ENCODE measurements at regions not wholly inside any gene's neighbourhood (a gene's known extent, or its start where the extent isn't known, plus 50 kb on each side); places are given as distances from the start of the nearest gene placed in this dataset.
"Not testable (repeated sequence)": the region's sequence is repeated elsewhere in the genome, so short reads cannot be mapped to it uniquely, and the experiment has no call there.

GRCh38 chr11:71369411-71369810 lies 78.8 kb downstream of the DHCR7 start:
- intact Hi-C loops (cut with DNase I) = no loop called here
- Histone ChIP-seq H3K4me3 (replicated peaks in 1 of 3) (no peak overlapping the region), H3K27me3 (no peaks in the 10 kb centered on the region), H3K4me1 (no peaks in the 10 kb centered on the region), H3K9me3 (no peaks in the 10 kb centered on the region), H3K27ac (no peak overlapping the region), H3K36me3 (no peaks in the 10 kb centered on the region)
- TF ChIP-seq, protein P1, sequence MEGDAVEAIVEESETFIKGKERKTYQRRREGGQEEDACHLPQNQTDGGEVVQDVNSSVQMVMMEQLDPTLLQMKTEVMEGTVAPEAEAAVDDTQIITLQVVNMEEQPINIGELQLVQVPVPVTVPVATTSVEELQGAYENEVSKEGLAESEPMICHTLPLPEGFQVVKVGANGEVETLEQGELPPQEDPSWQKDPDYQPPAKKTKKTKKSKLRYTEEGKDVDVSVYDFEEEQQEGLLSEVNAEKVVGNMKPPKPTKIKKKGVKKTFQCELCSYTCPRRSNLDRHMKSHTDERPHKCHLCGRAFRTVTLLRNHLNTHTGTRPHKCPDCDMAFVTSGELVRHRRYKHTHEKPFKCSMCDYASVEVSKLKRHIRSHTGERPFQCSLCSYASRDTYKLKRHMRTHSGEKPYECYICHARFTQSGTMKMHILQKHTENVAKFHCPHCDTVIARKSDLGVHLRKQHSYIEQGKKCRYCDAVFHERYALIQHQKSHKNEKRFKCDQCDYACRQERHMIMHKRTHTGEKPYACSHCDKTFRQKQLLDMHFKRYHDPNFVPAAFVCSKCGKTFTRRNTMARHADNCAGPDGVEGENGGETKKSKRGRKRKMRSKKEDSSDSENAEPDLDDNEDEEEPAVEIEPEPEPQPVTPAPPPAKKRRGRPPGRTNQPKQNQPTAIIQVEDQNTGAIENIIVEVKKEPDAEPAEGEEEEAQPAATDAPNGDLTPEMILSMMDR (IDR thresholded peaks at IDR 0.05) = no peak
- no peak for TF ChIP-seq POLR2A (IDR thresholded peaks at IDR 0.05)
- DNase-seq = no peak
- WGBS, 2 donors = 86 to 95% methylated on average over 3 to 5 of the region's 9 CpGs

DNA sequence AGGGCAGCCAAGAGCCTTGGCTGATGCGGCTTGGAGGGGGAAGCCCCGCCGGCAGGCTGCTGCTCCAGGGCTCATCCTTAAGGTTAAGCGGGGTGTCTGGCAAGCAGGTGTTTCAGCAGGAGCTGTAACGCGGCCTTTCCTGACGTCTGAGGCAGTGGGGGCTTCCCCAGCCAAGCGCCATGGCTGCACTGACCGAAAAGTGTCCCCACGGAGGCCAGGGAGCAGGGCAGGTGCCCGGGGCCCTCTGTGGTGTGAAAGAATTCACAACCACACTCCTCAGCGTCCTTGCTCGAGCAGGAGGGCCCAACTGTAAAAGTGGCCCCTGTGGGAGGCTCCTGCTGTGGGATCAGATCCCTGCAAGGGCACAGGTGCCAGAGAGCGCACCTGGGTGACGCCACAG lies 79.2 kb downstream of the DHCR7 start:
- H3K36me3 ChIP-seq = no peaks in the 10 kb centered on the region
- 71 to 79% methylated on average over 11 of the region's 15 CpGs for WGBS, 2 donors
- no peak for DNase-seq
- H3K4me1 ChIP-seq = no peaks in the 10 kb centered on the region
- H3K27me3 ChIP-seq = no peaks in the 10 kb centered on the region
- no peak overlapping the region for H3K27ac ChIP-seq
- H3K9me3 ChIP-seq = no peaks in the 10 kb centered on the region
- TF ChIP-seq, protein P1 (IDR thresholded peaks at IDR 0.05) = no peak
- intact Hi-C loops (cut with DNase I) = no loop called here
- H3K4me3 ChIP-seq (replicated peaks in 1 of 3) = no peak overlapping the region

DNA sequence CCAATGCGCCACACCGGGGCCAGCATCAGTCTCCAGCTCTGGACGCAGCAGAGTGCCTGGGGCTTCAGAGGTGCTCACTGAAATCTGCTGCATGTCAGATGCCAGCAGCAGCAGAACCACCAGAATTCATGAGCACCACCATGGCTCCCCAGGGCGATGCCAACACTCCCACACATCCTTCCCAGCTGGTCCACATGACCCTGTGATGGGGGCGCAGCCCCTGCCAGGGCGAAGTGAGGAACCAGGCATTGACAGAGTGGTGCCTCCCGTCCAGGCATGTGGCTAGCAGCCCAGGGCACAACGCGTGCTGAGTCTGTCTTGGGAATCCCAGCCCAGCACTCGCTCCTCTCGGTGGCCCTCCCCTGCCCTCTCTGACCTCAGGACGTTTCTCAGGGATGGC lies 80.4 kb downstream of the DHCR7 start:
- no peaks in the 10 kb centered on the region for H3K9me3 ChIP-seq
- no peaks in the 10 kb centered on the region for H3K36me3 ChIP-seq
- H3K27ac ChIP-seq = no peak overlapping the region
- WGBS, 2 donors = 82 to 89% methylated on average over 9 to 12 of the region's 12 CpGs
- intact Hi-C loops (cut with DNase I) = no loop called here
- no peak for DNase-seq
- H3K27me3 ChIP-seq = no peaks in the 10 kb centered on the region
- TF ChIP-seq, protein P1 (IDR thresholded peaks at IDR 0.05) = no peak
- TF ChIP-seq POLR2A (IDR thresholded peaks at IDR 0.05) = no peak
- H3K4me3 ChIP-seq (replicated peaks in 1 of 3) = no peak overlapping the region
- no peaks in the 10 kb centered on the region for H3K4me1 ChIP-seq

- intact Hi-C loops (cut with DNase I); H3K9me3 ChIP-seq; H3K27me3 ChIP-seq; H3K4me1 ChIP-seq; H3K27ac ChIP-seq; DNase-seq; H3K4me3 ChIP-seq (replicated peaks in 1 of 3); H3K36me3 ChIP-seq: not testable (repeated sequence)
- WGBS, 2 donors = 90 to 100% methylated on average over 2 of the region's 3 CpGs
Observed at GRCh38 chr11:71367276-71367675, 80.9 kb downstream of the DHCR7 start.

DNA sequence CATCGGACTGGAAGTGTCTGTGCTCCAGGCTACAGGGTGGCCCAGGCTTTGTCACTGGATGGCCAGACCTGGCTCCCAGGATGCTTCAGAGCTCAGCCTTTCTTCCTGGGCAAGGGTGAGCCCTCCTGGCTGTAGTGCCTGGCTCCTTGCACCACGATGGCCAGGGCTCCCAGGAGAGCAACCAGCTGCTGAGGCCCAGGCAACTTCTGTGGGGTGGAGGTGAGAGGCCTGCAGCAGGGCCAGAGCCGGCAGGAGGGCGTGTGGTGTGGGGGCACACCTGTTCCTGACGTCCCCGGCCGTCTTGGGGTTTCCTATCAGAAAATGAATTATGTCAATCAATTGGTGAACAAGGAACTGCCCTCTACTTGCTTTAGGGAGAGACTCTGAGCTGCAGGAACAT lies 82.1 kb downstream of the DHCR7 start:
- no peak for DNase-seq
- Histone ChIP-seq H3K27me3 (no peaks in the 10 kb centered on the region), H3K4me1 (no peaks in the 10 kb centered on the region), H3K27ac (no peak overlapping the region), H3K4me3 (replicated peaks in 1 of 3) (no peak overlapping the region), H3K36me3 (no peaks in the 10 kb centered on the region), H3K9me3 (no peaks in the 10 kb centered on the region)
- 88% methylated on average over 7 of the region's 7 CpGs; no CpG with 5 or more reads in 1 of the 2 donors for WGBS, 2 donors
- intact Hi-C loops (cut with DNase I) = no loop called here
- TF ChIP-seq, protein P1 (IDR thresholded peaks at IDR 0.05) = no peak
- TF ChIP-seq POLR2A (IDR thresholded peaks at IDR 0.05) = no peak

DNA sequence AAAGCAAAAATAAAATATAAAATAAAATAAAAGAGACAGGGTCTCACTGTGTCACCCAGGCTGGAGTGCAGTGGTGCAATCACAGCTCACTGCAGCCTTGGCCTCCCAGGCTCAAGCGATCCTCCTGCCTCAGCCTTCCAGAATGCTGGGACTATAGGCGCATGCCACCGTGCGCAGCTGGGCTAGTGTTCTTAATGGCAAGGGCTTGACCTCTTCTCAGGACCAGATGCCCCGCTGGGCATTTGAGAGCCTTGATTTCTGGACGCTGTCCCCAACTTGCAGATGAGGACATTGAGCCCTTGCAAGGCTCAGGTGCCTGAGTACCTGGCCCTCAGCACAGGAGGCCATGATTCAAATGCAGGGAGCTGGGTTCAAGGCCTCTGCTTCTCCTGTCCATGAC lies 82.6 kb downstream of the DHCR7 start:
- no peak for DNase-seq
- Histone ChIP-seq H3K4me1 (no peaks in the 10 kb centered on the region), H3K27me3 (no peaks in the 10 kb centered on the region), H3K4me3 (replicated peaks in 1 of 3) (no peak overlapping the region), H3K9me3 (no peaks in the 10 kb centered on the region), H3K27ac (no peak overlapping the region), H3K36me3 (no peaks in the 10 kb centered on the region)
- no peak for TF ChIP-seq POLR2A (IDR thresholded peaks at IDR 0.05)
- TF ChIP-seq, protein P1 (IDR thresholded peaks at IDR 0.05) = no peak
- intact Hi-C loops (cut with DNase I) = no loop called here
- 94% methylated on average over 6 of the region's 6 CpGs for WGBS, 2 donors
